Vagina (tissue), 2 donors: ENCODE measurements at regions not wholly inside any gene's neighbourhood (a gene's known extent, or its start where the extent isn't known, plus 50 kb on each side); places are given as distances from the start of the nearest gene placed in this dataset.

Experiments used
- POLR2A ChIP-seq, 2 donors: fragments of 450-650 bp; IDR thresholded peaks; one replicate each; pipeline ENCODE4 v1.6.1; 2017; ENCODE audit warnings: antibody characterized with exemption in 2 of 2, mild to moderate bottlenecking in 2 of 2, moderate library complexity in 2 of 2
- TF ChIP-seq, protein P1 (sequence below), 3 experiments: fragments of 450-650 bp in 2 of 3; fragments of 200-600 bp in 1 of 3; sonication (generic) in 1 of 3; IDR thresholded peaks; one replicate each; pipeline ENCODE4 v1.5.1; 2017 to 2019; ENCODE audit warnings: antibody characterized with exemption in 3 of 3, mild to moderate bottlenecking in 2 of 3, moderate library complexity in 2 of 3

DNA sequence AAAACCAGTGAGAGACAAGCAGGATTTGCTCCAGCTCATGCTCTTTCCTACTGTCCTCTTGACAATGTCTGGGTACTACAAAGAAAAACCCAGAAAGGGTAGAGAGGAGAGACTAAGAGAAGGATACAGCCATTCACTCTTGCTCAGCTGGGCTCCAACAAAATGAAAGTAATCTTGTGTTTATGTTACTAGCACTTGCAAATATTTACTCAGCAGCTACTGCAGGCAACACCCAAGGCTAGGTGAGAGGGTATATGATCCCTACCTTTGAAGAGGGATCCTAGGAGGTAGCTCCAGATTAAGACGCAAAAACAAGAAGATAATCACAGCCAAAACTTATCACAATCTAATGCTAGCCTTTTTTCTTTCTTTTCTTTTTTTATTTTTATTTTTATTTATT, 329.6 kb upstream of the ACVR2A start:
- no peak for TF ChIP-seq POLR2A (IDR thresholded peaks at IDR 0.05)
- TF ChIP-seq, protein P1, sequence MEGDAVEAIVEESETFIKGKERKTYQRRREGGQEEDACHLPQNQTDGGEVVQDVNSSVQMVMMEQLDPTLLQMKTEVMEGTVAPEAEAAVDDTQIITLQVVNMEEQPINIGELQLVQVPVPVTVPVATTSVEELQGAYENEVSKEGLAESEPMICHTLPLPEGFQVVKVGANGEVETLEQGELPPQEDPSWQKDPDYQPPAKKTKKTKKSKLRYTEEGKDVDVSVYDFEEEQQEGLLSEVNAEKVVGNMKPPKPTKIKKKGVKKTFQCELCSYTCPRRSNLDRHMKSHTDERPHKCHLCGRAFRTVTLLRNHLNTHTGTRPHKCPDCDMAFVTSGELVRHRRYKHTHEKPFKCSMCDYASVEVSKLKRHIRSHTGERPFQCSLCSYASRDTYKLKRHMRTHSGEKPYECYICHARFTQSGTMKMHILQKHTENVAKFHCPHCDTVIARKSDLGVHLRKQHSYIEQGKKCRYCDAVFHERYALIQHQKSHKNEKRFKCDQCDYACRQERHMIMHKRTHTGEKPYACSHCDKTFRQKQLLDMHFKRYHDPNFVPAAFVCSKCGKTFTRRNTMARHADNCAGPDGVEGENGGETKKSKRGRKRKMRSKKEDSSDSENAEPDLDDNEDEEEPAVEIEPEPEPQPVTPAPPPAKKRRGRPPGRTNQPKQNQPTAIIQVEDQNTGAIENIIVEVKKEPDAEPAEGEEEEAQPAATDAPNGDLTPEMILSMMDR (IDR thresholded peaks at IDR 0.05) = no peak
